IPS DF 4.7 (cell line): ENCODE measurements at regions not wholly inside any gene's neighbourhood (a gene's known extent, or its start where the extent isn't known, plus 50 kb on each side); places are given as distances from the start of the nearest gene placed in this dataset.
"Not testable (repeated sequence)": the region's sequence is repeated elsewhere in the genome, so short reads cannot be mapped to it uniquely, and the experiment has no call there.

Source experiments
- DNase-seq: peaks from one replicate; pipeline ENCODE4 v3.0.0-alpha.2; 2013; ENCODE audit warnings: low spot score; ENCODE audit errors: extremely low read depth

DNA sequence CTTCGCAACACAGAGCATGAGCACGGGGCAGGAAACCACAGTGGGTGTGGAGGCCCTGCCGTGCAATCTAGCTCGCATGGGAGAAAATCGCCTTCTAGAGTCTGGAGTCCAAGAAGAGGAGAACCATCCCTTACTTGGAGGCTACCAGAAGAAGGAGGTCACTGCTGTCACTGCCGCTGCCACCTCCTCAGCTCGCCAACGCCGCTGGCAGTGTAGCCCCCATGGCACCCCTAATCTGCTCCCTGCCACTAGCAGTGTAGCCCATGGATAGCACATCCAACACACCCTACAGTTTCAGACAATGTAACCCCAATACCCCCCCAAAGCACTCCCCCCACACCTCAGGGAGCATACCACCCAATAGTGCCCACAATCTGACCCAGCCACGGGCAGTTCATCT lies 438.0 kb upstream of the ZNF337 start:
- DNase-seq, result no peak

DNA sequence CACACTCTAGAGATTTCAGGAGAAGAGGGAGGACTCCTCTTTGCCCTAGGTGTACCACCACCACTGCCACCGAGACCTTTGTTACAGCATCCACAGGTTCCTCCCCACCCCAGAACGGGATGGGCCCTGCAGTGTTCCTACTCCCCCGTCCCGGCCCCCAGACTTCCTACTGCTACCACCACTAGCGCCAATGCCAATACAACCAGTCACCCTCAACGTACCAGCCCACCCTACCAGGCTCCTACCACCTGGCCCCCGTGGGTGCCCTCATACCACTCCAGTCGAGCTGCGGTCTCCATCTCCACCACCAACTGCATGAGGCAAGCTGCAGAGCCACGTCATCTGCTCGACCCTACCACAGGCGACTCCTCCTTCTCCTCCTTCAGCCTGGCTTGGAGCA lies 437.1 kb upstream of the ZNF337 start:
- DNase-seq, result not testable (repeated sequence)

DNA sequence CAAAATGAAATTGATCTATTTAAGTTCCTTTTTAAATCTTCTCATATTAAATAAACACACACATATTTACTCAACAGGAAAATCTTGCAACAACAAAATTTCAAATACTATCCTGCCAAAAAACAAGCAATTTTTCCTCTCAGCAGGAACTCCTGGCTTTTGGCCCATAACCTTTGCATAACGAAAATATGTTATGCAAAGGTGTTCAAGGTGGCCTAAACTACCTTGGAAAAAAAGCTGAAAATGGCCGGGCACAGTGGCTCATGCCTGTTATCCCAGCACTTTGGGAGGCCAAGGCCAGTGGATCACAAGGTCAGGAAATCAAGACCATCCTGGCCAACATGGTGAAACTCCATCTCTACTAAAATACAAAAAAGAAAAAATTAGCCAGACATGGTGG lies 424.3 kb upstream of the ZNF337 start:
- not testable (repeated sequence) for DNase-seq

DNA sequence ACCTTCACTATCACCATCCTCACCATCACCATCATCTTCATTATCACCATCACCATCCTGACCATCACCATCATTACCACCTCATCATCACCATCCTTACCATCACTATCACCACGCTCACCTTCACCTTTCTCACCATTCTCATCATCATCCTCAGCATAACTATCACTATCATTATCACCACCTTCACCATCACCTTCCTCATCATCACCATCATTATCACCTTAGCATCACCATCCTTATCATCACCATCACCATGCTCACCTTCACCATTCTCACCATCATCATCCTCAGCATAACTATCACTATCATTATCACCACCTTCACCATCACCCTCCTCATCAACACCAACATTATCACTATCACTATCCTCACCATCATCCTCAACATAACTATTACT lies 397.8 kb upstream of the ZNF337 start:
- DNase-seq, result not testable (repeated sequence)

DNA sequence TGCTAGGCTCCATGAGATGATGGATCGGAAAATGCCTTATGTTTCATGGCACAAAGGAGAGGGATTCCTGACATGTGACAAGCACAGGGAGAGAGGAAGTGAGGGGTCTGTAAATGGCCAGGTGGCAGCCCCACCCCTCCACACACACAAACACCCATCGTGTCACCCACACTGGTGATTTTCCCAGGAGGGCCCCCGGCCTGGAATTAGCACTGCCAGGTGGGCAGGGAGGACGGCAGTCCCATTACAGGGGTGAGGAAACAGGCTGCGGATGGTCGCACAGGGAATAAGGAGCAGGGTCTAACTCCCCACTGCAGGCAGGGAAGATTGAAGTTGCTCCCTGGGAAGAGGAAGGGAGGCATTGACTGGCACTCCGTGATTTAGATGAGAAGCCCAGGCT lies 395.3 kb upstream of the ZNF337 start:
- DNase-seq, result not testable (repeated sequence)

DNA sequence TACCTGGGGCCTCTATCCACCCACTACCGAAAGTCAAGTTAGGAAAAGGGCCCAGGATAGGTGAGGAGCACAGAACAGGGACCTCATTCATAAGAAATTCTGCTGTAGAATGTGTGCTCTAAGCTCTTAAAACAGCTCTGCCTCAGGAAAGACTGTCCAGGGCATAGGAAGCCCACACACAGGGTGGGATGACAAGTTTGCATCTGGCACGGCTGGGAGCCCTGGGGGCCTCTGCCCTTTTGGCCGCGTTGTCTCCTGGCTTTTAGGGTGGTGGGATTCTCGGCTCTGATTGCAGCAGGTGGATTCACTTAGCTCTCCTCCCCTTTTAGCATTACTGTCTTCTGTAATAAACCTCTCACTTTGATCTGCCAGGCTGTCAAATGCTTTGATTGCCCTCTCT lies 389.5 kb upstream of the ZNF337 start:
- not testable (repeated sequence) for DNase-seq

DNA sequence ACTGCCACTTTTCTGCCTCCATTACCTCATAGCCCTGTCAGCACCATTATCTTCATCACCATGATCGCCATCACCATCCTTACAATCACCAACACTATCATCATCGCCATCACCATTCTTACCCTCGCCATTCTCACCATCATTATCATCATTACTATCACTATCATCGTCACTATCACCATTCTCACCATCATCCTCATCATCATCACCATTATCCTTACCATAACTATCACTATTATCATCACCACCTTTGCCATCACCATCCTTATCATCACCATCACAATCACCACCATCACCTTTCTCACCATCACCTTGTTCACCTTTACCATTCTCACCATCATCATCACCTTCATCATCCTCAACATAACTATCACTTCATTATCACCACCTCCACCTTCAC lies 377.3 kb upstream of the ZNF337 start:
- DNase-seq, result not testable (repeated sequence)

DNA sequence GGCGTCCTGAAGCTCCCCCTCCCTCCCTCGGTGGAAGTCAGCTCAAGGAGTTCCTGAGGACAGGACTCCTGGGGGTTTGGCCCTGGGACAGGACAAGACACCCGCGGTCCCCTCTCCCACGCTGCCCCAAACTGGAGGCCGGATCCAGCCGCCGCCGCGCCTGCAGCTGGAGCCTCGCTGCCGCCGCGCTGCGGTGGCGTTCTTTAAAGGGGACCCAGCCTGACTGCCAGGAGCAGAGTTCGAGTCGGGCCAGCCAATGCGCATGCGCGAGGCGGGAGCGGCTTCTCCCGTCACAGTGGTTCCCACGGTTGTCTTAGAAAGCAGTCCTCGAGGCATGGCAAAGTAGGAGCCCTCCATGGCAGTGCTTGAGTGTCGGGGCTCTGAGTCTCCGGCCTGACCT lies 362.7 kb upstream of the ZNF337 start:
- not testable (repeated sequence) for DNase-seq

DNA sequence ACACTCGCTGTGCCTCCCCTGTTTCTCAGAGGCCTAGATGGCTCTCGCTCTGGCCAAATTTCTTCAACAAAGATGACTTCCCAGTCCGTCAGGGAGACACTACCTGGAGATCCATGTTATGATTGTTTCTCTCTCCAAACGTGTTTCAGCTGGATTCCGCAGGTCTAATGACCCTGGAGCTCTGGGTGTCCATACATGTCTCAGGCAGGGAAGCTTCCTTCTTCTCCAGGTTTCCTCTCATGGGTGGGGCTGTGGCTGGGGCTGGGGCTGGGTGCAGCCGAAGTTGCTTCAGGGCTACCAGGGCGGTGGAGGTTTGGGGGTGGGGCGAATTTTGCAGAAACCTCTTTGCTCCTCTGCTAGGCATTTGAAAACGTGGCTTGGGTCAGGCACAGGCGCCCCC lies 361.8 kb upstream of the ZNF337 start:
- DNase-seq, result not testable (repeated sequence)

DNA sequence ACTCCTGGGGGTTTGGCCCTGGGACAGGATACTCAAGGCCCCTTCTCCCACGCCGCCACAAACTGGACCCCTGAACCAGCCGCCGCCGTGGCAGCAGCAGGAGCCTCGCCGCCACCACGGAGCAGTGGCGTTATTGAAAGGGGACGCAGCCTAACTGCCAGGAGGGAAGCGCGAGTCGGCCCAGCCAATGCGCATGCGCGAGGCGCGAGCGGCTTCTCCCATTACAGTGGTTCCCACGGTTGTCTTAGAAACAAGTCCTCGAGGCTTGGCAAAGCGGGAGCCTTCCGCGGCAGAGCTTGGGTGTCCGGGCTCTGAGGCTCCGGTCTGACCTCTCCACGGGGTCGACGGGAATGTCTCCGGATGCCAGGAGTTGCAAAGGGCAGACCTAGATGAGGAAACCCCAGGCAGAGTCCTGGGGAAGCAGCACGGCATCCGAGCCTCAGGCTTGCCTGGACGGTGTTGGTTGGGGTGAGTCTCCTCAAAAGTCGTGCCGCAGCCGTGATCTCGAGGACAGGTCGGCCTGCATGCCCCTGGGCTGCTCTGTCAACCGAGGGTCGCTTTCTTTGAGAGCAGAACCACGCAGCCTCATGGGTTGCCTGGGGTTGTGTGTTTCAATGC lies 360.6 kb upstream of the ZNF337 start:
- DNase-seq, result not testable (repeated sequence)

DNA sequence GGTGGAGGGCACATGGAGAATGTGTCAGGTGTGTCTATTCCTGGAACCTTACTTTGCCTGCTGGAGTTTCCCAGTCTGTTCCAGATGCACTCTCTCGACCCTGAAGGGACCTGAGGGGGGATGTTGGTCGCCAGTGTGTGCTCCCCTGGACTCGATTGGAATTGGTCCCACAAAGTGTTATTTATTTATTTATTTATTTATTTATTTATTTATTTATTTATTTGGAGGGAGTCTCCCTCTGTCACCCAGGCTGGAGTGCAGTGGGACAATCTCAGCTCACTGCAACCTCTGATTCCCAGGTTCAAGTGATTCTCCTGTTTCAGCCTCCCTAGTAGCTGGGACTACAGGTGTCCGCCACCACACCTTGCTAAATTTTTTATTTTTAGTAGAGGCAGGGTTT lies 329.1 kb upstream of the ZNF337 start:
- not testable (repeated sequence) for DNase-seq

DNA sequence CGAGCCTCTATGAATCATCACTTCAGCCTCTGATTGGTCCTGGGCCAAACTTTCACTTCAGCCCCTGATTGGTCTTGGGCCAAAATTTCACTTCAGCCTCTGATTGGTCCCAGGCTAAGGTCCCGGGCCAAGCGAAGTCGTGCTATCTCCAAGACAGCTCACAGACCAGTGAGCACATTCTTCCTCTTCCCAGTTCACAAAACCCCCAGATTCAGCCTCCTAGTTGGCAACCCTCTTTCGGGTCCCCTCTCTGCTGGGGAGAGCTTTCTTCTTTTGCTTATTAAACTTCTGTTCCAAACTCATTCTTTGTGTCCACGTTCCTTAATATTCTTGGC lies 314.3 kb upstream of the ZNF337 start:
- not testable (repeated sequence) for DNase-seq

DNA sequence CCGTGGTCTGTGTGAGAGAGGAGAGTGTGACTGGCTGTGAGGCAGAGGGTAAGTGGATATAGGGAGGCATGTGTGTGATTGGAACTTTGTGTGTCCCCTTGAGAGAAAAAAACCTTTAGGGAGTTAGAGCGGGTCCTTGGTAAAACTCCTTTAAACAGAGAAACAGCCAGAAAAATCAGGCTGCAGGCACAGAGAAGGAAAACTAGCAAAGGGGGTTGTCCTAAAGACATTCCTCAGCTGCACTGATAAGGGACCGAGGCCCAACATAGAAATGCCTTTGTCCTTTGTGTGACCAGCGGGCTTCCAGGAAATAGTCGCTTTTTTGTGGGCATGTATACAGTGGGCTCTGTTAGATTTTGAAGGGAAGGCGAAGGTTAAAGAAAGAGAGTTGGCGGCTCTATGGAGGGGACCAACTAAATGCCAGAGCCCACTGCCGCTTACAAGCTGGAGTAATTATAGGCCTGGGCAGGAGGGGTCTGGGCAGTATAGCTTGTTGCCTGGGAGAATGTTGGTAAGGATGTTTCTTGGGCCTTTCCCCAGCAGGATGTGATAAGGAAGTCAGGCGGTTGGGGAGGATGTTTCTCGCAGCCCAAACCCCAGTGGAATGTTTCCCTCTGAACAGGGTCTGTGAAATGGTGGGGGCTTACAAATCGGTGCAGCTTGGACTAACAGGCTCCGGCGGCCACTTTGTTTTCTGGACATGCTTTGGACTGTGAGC lies 313.7 kb upstream of the ZNF337 start:
- not testable (repeated sequence) for DNase-seq

DNA sequence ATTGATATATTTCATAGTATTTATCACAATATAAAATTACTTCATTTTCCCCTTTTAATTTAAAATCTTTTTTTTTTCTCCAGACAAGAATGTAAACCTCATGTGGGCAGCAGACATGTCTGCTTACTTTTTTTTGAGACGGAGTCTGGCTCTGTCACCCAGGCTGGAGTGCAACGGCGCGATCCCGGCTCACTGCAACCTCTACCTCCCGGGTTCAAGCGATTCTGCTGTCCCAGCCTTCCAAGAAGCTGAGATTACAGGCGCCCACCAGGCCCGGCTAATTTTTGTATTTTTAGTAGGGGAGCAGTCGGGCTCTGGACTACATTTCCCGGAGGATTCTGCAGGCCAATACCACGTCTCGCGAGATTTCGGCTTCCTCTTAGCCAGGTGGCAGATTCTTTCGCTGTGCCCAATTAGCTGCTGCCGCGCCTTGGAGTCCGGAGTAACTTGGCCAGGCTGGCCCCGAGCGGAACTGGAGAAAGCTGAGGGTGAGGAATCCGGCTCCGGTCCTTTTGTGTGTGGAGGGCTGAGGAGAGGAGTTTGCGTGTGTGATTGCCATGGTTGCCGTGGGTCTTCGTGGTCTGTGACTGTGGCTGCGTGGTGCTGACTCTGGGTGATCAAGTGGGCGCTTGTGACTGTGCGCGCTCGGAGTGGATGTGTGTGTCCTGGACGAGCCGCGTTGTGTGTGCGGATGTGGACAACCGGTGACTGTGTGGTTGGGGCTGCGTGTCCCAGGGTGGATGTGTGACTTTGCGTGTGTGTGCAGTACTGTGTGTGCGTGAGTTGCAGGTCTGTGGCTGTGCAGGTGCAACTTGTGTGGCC lies 313.0 kb upstream of the ZNF337 start:
- peak; percentile 33 for DNase-seq

DNA sequence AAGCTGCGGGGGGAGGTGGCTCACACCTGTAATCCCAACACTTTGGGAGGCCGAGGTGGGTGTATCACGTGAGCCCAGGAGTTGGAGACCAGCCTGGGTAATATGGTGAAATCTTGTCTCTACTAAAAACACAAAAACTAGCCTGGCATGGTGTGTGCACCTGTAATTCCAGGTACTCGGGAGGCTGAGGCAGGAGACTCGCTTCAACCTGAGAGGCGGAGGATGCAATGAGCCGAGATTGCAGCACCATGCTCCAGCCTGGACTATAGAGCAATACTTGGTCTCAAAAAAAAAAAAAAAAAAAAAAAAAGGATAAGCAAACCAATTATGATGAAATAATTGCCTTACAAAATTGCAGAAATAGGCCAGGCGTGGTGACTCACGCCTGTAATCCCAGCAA lies 311.4 kb upstream of the ZNF337 start:
- not testable (repeated sequence) for DNase-seq

DNA sequence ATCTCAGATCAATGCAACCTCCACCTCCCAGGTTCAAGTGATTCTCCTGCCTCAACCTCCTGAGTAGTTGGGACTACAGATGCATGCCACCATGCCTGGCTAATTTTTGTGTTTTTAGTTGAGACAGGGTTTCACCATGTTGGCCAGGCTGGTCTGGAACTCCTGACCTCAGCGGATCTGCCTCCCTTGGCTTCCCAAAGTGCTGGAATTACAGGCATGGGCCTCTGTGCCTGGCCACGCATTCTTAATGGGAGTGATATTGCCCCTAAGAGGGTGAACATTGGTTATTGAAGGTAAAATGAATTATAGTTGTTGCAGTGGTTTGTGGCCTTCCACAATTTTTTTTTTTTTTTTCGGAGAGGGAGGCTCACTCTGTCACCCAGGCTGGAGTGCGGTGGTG lies 309.5 kb upstream of the ZNF337 start:
- not testable (repeated sequence) for DNase-seq

DNA sequence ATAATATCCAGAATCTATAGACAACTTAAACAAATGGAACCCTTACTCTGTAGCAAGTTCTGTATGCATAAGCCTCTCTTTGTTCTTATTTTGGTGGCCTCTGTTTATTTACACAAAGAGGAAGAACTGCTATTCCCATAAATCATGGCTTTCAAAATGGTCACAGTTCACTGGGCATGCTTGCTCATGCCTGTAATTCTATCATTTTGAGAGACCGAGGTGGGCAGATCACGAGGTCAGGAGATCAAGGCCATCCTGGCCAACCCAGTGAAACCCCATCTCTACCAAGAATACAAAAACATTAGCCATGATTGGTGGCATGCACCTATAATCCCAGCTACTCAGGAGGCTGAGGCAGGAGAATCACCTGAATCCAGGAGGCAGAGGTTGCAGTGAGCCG lies 307.3 kb upstream of the ZNF337 start:
- not testable (repeated sequence) for DNase-seq

DNA sequence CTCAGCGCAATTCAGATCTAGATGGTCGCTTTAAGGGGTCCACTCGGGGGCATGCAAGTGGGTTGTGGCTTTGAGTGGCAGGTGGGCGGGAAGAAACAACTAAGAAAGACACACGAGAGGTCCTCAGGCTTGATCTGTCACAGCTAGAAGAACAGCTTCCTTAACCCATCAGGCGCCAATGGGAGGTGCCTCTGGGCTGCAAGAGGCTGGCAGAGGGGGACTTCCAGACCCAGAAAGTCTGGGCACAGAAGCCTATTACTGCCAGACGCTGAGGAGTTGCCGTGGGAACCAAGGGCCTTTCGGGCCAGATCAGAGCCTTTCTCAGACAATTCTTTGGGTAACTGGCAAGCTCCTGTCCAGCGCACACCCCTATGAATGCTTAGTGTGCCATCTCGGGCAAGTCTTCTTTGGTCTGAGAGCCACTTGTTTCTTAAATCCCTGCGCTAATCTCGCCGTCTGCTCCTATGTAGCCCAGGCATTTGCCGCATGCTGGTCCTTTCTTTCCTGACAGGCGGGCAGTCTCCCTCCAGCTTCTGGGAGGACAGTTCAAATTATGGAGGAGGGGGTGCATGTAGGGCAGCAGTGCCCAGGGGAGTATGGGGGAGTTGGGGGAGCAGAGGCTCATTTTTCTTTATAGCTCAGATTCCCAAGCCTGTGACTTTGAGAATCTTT lies 300.9 kb upstream of the ZNF337 start:
- DNase-seq, result not testable (repeated sequence)

DNA sequence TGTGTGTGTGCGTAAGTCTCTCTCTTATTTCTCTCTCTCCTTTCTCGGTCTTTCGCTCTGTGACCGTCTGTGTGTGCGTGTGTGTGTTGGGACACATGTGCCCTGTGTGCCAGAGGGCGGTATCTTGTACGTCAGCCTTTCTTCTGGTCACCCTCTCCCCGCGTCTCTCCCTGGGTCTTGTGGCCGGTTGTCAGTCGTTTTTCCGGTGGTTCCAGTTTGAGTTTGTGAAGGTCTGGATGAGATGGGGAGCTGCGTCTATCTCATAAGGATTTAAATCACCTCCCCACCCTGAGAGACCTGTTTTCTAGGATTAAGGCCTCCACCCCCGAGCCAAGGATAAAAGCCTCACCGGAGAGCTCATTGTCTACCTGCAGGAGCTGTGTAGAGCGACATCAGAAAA lies 295.5 kb upstream of the ZNF337 start:
- no peak for DNase-seq

DNA sequence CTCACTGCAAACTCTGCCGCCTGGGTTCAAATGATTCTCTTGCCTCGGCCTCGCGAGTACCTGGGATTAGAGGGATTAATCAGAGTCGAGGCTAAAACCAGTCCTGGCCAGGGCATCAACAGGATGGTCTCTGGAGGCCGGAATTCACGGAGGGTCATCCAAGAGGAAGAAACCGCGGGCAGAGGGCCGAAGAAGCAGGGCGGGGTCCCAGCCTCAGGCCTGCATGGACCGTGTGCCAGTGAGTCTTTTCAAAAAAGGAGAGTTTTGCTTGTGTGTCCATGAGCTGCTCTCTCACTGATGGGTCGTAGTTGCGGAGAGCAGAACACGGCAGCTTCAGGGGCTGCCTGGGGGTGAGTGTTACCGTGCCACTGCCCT lies 295.1 kb upstream of the ZNF337 start:
- DNase-seq, result no peak

DNA sequence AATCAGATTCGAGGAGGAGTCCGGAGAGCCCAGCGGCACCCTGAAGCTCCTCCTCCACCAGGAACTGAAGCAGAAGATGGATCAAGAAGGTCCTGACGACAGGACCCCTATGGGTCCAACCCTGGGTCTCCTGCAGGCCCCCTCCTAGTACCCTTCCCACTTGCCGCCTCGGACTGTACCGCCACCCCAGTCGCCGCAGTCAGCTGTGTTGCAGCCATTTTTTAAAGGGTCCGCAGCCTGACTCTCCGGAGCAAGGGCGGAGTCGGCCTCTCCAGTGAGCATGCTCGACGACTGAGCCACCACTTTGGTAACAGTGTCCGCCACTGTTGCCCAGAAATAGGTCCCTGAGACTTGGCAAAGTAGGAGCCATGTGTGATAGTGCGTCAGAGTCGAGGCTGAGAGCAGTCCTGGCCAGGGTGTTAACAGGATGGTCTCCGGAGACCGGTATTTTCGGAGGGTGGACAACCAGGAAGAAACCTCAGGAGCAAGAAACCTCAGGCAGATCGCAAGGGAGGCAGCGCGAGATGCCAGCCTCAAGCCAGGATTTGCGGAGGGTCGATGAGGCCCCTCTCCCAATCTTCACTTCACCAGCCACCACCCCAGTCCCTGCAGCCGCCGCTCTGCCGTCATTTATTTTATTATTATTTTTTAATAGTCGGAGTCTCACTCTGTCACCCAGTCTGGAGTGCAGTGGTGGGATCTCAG lies 294.6 kb upstream of the ZNF337 start:
- DNase-seq, result no peak
